HG03064 (cell line): ENCODE measurements at regions not wholly inside any gene's neighbourhood (a gene's known extent, or its start where the extent isn't known, plus 50 kb on each side); places are given as distances from the start of the nearest gene placed in this dataset.

Experiments used
- ATAC-seq: cut with Tn5 transposase; IDR thresholded peaks from one replicate; pipeline ENCODE4 v1.9.1; 2021; ENCODE audit warnings: low read depth; ENCODE audit not compliant: unreplicated experiment

- no peak for ATAC-seq
These were observed 165.6 kb downstream of the AREG start for GRCh38 chr4:74610491-74610890.

- ATAC-seq = no peak
These were observed 167.9 kb downstream of the AREG start for GRCh38 chr4:74612837-74613236.

- no peak for ATAC-seq
These were observed 168.3 kb downstream of the AREG start for GRCh38 chr4:74613266-74613665.

GRCh38 chr4:74615411-74615810 lies 170.5 kb downstream of the AREG start:
- no peak for ATAC-seq

- ATAC-seq = no peak
These were observed 173.2 kb downstream of the AREG start for GRCh38 chr4:74618166-74618565.

GRCh38 chr4:74618659-74619058 lies 173.7 kb downstream of the AREG start:
- no peak for ATAC-seq

- ATAC-seq = no peak
These were observed 174.2 kb downstream of the BTC start for GRCh38 chr4:74619931-74620702.

- ATAC-seq = no peak
These were observed 172.7 kb downstream of the BTC start for GRCh38 chr4:74621616-74622015.

GRCh38 chr4:74623041-74623440 lies 171.3 kb downstream of the BTC start:
- no peak for ATAC-seq

- ATAC-seq = no peak
These were observed 169.8 kb downstream of the BTC start for GRCh38 chr4:74624351-74625151.

- no peak for ATAC-seq
These were observed 168.3 kb downstream of the BTC start for GRCh38 chr4:74625981-74626380.

GRCh38 chr4:74627093-74627492 lies 167.2 kb downstream of the BTC start:
- no peak for ATAC-seq

- no peak for ATAC-seq
These were observed 166.8 kb downstream of the BTC start for GRCh38 chr4:74627504-74627903.

- no peak for ATAC-seq
These were observed 165.3 kb downstream of the BTC start for GRCh38 chr4:74628852-74629620.

GRCh38 chr4:74630551-74630950 lies 163.8 kb downstream of the BTC start:
- no peak for ATAC-seq

- no peak for ATAC-seq
These were observed 163.0 kb downstream of the BTC start for GRCh38 chr4:74631338-74631737.

- ATAC-seq = no peak
These were observed 162.3 kb downstream of the BTC start for GRCh38 chr4:74631988-74632387.

GRCh38 chr4:74632634-74633033 lies 161.7 kb downstream of the BTC start:
- ATAC-seq = no peak

GRCh38 chr4:74635074-74635473 lies 159.2 kb downstream of the BTC start:
- no peak for ATAC-seq

- ATAC-seq = no peak
These were observed 158.7 kb downstream of the BTC start for GRCh38 chr4:74635490-74636123.

GRCh38 chr4:74638001-74638400 lies 156.3 kb downstream of the BTC start:
- ATAC-seq = no peak
